Right hindlimb (tissue), 1 donor: ENCODE measurements at regions not wholly inside any gene's neighbourhood (a gene's known extent, or its start where the extent isn't known, plus 50 kb on each side); places are given as distances from the start of the nearest gene placed in this dataset.
"Not testable (repeated sequence)": the region's sequence is repeated elsewhere in the genome, so short reads cannot be mapped to it uniquely, and the experiment has no call there.

Experiments
- DNase-seq: peaks from one replicate; pipeline ENCODE4 v3.0.0-alpha.2; 2018

GRCh38 chr2:100744184-100744583 lies 75.8 kb upstream of the NPAS2 start:
- no peak for DNase-seq

- no peak for DNase-seq
Measured at GRCh38 chr2:100744589-100744988, 75.3 kb upstream of the NPAS2 start.

DNA sequence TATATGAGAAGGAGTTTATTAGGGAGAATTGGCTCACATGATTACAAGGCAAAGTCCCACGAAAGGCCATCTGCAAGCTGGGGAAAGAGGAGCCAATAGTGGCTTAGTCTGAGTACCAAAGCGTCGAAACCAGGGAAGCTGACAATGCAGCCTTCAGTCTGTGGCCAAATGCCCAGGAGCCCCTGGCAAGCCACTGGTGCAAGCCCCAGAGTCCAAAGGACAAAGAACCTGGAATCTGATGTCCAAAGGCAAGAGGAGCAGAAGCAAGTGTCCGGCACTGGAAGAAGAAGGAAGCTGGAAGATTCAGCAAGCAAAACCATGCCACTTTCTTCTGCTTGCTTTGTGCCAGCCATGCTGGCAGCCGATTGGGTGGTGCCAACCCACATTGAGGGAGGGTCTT lies 74.3 kb upstream of the NPAS2 start:
- no peak for DNase-seq

GRCh38 chr2:100747551-100747950 lies 72.4 kb upstream of the NPAS2 start:
- no peak for DNase-seq

GRCh38 chr2:100747996-100748615 lies 71.8 kb upstream of the NPAS2 start:
- DNase-seq: no peak

GRCh38 chr2:100748673-100749072 lies 71.3 kb upstream of the NPAS2 start:
- no peak for DNase-seq

DNA sequence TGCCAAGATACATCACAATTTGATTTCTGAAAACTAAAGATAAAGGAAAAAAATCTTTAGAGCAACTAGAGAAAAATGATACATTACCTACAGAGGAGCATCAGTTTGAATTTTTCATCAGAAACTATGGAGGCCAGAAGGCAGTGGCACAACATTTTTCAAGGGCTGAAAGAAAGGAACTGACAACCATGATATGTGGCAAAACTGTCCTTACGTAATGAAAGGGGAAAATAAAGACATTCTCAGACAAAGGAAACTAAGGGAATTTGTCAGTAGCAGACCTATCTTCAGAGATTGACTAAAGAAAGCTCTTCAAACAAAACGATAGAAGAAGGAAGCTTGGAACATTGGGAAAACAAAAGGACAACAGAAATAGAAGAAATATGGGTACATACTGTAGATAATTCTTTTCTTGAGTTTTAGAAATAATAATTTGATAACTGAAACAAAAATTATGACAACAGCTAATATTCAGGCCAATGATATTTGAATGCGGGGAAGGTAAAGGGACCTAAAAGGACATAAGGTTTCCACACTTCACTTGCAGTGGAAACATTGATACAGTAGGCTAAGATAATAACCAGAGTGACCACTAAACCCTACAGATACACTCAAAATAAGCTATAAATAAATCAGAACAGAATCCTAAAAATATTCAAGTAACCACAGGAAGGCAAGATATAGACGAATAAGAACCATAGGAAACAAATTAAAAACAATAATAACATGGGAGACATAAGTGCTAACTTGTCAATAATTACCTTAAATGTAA lies 70.0 kb upstream of the NPAS2 start:
- no peak for DNase-seq

DNA sequence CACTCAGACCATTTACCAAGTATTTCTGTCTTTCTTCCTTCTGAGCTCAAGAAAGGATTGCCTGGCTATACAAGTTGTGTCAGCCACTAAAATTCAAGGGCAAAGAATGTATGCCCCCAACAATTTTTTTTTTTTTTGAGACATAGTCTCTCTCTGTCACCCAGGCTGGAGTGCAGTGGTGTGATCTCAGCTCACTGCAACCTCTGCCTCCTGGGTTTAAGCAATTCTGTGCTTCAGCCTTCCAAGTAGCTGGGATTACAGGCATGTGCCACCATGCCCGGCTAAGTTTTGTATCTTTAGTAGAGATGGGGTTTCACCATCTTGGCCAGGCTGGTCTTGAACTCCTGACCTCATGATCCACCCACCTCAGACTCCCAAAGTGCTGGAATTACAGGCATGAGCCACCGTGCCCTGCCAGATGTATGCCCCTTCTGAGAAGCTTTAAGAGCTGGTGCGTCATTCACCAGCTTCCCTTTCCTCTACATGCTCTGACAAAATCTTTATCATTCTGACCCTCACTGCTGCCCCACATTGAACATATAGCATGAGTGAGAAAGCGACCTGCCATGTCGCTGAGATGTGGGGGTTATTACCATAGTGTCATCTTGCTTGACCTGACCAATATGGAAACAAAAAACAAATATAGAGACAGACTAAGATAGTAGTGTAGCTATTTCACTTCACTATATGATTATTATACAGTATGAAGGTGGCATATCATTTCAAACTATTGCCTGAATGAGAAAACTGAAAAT lies 67.9 kb upstream of the NPAS2 start:
- not testable (repeated sequence) for DNase-seq

GRCh38 chr2:100752628-100753333 lies 67.2 kb upstream of the NPAS2 start:
- no peak for DNase-seq

GRCh38 chr2:100753444-100753843 lies 66.5 kb upstream of the NPAS2 start:
- no peak for DNase-seq

- no peak for DNase-seq
Measured at GRCh38 chr2:100753881-100754280, 66.1 kb upstream of the NPAS2 start.

- no peak for DNase-seq
Measured at GRCh38 chr2:100754951-100755350, 65.0 kb upstream of the NPAS2 start.

DNA sequence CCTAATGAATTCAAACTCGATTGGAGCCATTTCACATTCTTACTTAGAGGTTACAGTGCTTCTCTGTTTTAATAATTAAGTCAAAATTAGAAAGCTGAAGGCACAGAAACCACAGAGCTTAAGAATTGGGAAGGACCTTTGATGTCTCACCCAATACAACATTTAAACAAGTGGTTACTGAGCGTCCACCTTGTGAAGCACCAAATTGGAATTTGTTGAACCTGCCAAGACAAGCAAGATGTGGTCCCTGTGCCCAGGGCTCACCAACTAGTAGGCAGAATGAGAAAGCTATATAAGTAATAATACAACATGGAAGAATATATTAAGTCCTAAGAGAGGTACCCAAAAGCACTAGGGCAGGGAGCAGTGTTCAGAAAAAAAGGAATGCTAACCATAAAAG lies 64.5 kb upstream of the NPAS2 start:
- no peak for DNase-seq

DNA sequence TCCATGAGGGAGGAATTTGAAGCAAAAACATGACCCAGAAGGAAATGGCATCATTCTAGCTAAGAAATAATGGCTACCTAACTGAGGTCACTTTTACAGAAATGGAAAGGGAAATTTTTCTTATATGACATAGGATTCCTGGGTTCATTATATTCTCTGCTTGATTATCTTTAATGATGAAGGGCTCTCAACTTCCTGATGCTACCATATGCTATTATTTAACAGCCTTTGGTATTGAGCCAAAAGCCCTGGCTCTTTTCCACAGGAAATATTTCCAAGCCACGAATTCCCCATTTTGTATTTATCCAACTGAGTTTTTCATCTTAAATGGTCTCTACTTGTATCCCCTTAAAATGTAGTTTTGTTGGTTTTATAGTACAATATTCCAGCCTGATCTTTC lies 63.2 kb upstream of the NPAS2 start:
- no peak for DNase-seq

DNA sequence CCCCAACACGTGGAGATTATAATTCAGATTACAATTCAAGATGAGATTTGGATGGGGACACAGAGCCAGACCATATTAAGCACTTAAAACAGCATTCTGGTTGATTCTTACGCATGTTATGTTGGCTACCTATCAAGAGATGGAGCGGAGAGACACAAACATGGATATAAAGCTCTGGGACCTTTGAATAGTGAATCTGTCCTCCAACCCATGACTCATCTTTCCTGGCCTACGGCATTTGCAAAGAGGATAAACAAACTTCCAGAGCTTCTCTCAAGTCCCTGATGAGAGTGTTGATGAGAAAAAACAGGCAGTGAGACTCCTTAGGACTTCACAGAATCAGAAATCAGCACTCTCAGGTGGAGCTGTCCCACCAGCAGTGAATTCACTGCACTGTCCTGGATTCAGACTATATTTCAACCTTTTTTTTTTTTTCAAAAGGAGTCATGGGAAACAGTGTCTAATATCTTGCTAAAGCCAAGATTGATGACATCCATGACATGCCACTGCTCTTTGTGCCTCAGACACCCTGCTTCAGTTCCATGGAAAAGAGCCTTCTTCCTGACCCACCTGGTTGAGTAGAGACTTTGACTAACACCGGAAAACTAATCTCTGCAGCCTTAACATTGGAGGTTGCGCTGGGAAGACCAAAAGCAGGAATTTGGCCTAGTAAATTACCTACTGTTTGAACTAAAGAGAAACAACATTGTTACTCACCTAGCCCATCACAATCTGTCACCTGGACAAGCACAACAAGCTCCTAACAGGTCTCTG lies 62.1 kb upstream of the NPAS2 start:
- no peak for DNase-seq

- DNase-seq: no peak
Measured at GRCh38 chr2:100759901-100760300, 60.0 kb upstream of the NPAS2 start.

- DNase-seq: no peak
Measured at GRCh38 chr2:100761365-100761764, 58.6 kb upstream of the NPAS2 start.

GRCh38 chr2:100764430-100764829 lies 55.5 kb upstream of the NPAS2 start:
- DNase-seq: no peak

DNA sequence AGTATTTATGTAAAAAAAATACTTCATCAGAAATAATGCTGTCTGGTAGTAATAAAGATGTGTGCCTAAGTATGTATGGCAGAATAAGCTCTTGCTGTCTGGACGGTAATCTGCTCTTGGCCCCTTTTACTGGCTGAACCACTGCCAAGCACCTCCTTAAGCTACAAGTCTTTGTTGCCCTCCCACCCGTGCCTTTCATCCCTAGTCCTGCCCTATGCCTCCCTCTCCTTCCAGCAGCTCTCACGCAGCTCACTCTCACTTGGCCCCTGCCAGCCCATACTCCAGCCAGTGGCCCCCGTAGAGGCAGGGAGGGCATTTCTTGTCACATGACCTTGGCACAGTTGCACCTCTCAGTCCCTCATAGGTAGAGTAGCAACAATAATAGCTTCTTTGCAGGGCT lies 54.5 kb upstream of the NPAS2 start:
- DNase-seq: no peak

DNA sequence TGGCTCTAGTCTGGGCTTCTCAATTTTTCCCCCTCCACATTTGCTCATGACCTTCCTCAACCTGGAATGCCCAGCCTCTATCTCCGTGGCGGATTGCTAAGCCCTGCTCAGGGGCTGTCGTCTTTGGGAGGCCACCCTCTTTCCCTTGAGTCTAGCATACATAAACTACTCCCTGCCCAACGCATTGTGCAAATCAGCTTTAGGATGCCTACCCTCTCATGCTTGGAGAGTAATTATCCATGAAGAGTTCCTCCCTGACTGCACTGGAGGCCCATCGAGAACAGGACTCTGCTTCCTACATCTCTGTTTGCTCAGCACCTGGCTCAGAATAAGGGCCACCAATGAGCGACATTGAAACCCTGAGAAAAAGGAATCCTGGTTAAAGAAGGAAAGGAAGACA lies 53.7 kb upstream of the NPAS2 start:
- DNase-seq: no peak

- no peak for DNase-seq
Measured at GRCh38 chr2:100766806-100767205, 53.1 kb upstream of the NPAS2 start.

DNA sequence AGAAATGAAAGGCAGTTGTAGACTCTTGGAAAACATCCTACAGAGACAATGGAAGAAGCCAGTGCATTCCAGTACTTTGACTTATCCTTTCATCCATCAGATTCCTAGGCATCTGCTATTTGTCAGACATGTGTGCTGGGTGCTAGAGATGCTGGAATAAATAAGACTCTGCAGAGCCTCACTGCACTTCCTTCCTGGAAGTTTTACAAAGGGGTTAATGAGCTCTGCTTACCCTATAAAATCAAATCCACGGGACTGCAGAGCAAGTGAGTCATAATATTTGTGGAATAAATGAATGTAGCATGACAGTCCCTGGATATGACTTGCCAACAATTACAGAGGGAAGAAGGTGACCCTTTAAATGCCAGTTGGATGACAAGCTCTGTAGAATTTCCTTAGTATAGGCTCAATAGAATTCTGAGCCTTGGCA lies 52.7 kb upstream of the NPAS2 start:
- DNase-seq: no peak
